Activated T-cell treated with anti-CD3 and anti-CD28 coated beads, Interleukin-2, amount 50 U/mL, for 24 hours (primary cell): ENCODE measurements at regions not wholly inside any gene's neighbourhood (a gene's known extent, or its start where the extent isn't known, plus 50 kb on each side); places are given as distances from the start of the nearest gene placed in this dataset.
"Not testable (repeated sequence)": the region's sequence is repeated elsewhere in the genome, so short reads cannot be mapped to it uniquely, and the experiment has no call there.

Source experiments
- DNase-seq: peaks from one replicate; pipeline ENCODE4 v3.0.0-alpha.2; 2020
- H3K27ac Mint-ChIP-seq: 2 replicates; pipeline ENCODE4 v1.8.0; 2020; ENCODE audit warnings: mild to moderate bottlenecking, mixed read lengths
- H3K27me3 Mint-ChIP-seq: 2 replicates; pipeline ENCODE4 v1.8.0; 2020; ENCODE audit warnings: mixed read lengths
- H3K36me3 Mint-ChIP-seq: 2 replicates; pipeline ENCODE4 v1.8.0; 2020; ENCODE audit warnings: low read depth, mixed read lengths
- H3K4me1 Mint-ChIP-seq: 2 replicates; pipeline ENCODE4 v1.8.0; 2020; ENCODE audit warnings: low read depth, mixed read lengths
- H3K4me3 Mint-ChIP-seq: 2 replicates; pipeline ENCODE4 v1.8.0; 2020; ENCODE audit warnings: mild to moderate bottlenecking, moderate library complexity, mixed read lengths
- H3K9me3 Mint-ChIP-seq: 2 replicates; pipeline ENCODE4 v1.8.0; 2020; ENCODE audit warnings: mixed read lengths

DNA sequence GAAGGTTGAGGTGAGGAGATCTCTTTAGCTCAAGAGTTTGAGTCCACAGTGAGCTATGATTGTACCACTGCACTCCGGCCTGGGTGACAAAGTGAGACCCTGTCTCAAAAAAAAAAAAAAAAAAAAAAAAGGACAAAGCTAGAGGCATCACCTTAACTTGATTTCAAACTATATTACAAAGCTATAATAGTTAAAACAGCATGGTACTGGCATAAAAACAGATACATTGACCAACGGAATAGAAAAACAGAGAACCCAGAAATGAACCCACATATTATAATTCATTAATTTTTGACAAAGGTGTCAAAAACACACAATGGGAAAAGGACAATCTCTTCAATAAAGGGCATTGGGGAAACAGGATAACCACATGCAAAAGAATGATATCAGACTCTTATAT is 50.8 kb upstream of the MBOAT1 start:
- H3K4me1 Mint-ChIP-seq, result peaks cover 7% of the 10 kb centered on the region
- H3K27ac Mint-ChIP-seq, result no peak overlapping the region
- no peaks in the 10 kb centered on the region for H3K9me3 Mint-ChIP-seq
- H3K36me3 Mint-ChIP-seq, result no peaks in the 10 kb centered on the region
- H3K27me3 Mint-ChIP-seq, result peaks cover 8% of the 10 kb centered on the region
- no peak for DNase-seq
- H3K4me3 Mint-ChIP-seq, result no peak overlapping the region

DNA sequence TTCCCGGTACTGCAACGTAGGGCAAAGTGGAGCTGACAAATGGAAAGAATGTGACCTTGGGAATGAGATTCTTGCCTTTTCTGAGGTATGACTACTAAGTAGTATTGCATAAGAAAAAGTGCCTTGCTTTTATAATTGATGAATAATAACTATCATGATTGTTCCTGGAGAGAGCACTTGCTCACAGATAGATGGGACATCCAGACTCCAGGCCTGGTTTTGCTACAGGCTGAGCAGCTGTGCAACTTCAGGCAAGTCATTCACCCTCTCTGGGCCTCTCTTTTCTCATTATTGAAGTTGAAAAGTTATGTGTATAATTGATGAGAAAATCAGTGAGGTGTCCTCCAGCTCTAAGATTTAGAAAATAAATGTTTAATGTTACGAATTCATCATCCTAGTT is 53.6 kb upstream of the MBOAT1 start:
- H3K36me3 Mint-ChIP-seq, result no peaks in the 10 kb centered on the region

DNA sequence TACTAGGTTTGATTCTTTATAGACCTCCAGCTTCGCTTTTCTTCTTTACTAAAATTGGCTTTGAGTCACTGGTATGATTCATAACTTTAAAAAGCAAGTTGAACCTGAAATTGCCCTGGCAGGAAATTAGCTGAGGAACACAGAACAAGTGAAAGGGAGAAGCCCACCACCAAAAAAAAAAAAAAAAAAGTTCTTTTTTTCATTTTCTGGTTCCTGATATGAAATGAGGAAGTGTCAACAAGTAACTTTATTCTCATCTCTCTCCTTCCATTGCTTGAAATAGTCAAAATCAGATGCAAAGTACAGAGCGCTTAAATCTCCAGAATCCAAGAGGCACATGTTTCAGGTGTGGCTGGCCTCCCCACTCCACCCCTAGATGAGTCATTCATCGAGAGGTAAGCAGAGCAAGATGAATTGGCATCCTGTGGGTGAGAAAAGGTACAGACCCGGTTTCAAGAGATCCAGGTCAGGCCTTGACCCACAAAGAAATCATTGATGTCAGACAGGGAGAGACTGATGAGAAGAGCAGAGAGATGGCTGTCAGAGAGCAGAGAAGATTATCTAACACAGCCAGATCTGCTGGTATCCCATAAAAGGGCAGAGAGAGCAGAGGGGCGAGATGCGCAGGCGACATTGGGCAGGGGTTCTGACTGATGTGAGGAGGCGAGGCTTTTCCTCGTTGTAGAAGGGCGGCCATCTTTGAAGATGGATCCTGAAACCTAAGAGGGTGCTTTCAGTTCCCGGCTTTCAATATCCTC is 54.8 kb upstream of the MBOAT1 start:
- Mint-ChIP-seq H3K27ac (peak overlapping the region; percentile 48), H3K36me3 (no peaks in the 10 kb centered on the region), H3K4me1 (peaks cover 7% of the 10 kb centered on the region), H3K27me3 (peaks cover 3% of the 10 kb centered on the region), H3K9me3 (no peaks in the 10 kb centered on the region), H3K4me3 (no peak overlapping the region)
- DNase-seq, result no peak

More for the DNA sequence above, 53.6 kb upstream of the MBOAT1 start:
- Mint-ChIP-seq H3K9me3 (no peaks in the 10 kb centered on the region), H3K4me1 (peaks cover 7% of the 10 kb centered on the region), H3K27ac (no peak overlapping the region), H3K27me3 (peaks cover 3% of the 10 kb centered on the region), H3K4me3 (no peak overlapping the region)
- no peak for DNase-seq

DNA sequence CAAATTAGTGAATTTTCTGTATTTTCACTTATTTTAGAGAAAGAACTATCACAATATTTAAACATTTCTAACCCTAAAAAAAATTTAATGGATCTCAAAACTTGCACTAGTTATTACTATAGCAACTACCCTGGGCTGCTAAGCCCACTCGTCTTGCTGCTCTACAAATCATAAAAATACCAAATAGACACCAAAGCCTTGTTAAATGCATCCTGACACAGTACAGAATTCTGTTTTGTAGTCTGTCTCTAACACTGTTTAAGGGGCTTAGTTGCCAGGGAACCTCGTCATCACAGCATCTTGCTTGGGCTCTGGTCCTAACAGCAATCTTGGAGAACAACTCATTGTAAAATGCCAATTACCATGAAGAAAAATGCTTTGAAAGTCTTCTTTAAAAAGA is 56.9 kb upstream of the MBOAT1 start:
- no peak for DNase-seq
- Mint-ChIP-seq H3K36me3 (no peaks in the 10 kb centered on the region), H3K4me3 (no peak overlapping the region), H3K27ac (no peak overlapping the region), H3K9me3 (no peaks in the 10 kb centered on the region), H3K4me1 (peaks cover 7% of the 10 kb centered on the region), H3K27me3 (peaks cover 3% of the 10 kb centered on the region)

DNA sequence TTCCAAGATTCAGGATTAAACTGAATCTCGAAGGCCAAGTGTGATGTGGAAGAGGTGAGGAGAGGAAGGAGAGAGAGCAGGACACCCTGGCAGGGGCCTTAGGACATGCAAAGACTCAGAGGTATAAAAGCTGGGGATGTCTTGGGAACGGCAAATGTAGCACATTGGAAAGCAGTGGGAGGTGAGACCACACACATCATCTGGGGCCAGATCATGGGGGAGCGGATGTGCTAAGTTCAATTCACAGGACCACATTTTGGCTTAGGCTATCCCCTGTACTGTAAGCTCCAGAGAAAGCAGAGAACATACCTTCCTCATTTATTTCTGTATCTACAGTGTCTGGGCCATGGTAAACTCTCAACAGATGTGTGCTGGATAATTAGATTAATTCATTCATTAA is 59.5 kb upstream of the MBOAT1 start:
- no peak for DNase-seq
- H3K27ac Mint-ChIP-seq, result no peak overlapping the region
- H3K27me3 Mint-ChIP-seq, result peaks cover 7% of the 10 kb centered on the region
- peaks cover 7% of the 10 kb centered on the region for H3K4me1 Mint-ChIP-seq
- no peaks in the 10 kb centered on the region for H3K36me3 Mint-ChIP-seq
- no peak overlapping the region for H3K4me3 Mint-ChIP-seq
- H3K9me3 Mint-ChIP-seq, result peaks cover 3% of the 10 kb centered on the region

DNA sequence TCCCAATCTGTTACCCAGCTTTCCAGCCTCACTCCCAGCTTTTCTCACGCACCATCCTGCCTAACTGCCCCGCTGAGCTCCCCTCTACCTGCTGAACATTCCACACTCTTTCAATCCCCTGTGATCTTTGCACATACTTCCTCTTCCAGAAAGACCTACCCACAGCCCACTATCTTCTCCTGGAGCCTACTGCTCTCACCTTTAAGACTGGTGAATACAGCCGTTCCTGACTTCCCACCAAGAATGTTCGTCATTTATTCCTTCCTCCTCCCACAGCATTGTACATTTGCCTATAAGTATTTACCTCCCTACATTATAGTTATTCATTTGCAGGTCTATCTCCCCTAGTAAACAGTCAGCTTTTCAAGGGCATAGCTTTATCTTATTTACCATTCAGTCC is 61.9 kb upstream of the MBOAT1 start:
- Mint-ChIP-seq H3K4me1 (no peaks in the 10 kb centered on the region), H3K9me3 (peaks cover 3% of the 10 kb centered on the region), H3K4me3 (no peak overlapping the region), H3K36me3 (no peaks in the 10 kb centered on the region), H3K27ac (no peak overlapping the region), H3K27me3 (peaks cover 23% of the 10 kb centered on the region)
- no peak for DNase-seq

DNA sequence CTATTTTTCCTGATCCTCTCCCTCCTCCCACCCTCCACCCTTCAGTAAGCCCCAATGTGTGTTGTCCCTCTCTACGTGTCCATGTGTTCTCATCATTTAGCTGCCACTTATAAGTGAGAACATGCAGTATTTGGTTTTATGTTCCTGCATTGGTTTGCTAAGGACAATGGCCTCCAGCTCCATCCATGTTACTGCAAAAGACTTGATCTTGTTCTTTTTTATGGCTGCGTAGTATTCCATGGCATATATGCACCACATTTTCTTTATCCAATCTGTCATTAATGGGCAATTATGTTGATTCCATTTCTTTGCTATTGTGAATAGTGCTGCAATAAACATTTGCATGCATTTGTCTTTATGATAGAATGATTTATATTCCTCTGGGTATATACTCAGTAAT is 63.6 kb upstream of the MBOAT1 start:
- not testable (repeated sequence) for H3K36me3 Mint-ChIP-seq, H3K9me3 Mint-ChIP-seq, H3K4me3 Mint-ChIP-seq, H3K4me1 Mint-ChIP-seq, H3K27ac Mint-ChIP-seq, DNase-seq
- H3K27me3 Mint-ChIP-seq, result peaks cover 38% of the 10 kb centered on the region

DNA sequence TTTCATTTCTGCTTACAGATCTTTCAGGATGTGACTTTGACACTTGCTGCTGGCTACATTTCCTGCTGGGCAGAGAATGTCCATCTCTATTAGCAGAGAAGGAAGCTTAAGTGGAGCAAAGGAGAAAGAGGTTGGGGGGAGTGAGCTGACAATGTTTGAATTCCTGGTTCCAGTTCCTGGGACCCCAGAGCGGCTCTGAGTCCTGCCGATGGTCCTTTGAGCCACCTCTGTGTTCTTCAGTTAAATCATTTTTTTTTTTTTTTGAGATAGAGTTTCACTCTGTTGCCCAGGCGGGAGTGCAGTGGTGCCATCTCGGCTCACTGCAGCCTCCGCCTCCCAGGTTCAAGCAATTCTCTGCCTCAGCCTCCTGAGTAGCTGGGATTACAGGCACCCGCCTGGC is 65.5 kb upstream of the MBOAT1 start:
- H3K4me1 Mint-ChIP-seq, DNase-seq: not testable (repeated sequence)

DNA sequence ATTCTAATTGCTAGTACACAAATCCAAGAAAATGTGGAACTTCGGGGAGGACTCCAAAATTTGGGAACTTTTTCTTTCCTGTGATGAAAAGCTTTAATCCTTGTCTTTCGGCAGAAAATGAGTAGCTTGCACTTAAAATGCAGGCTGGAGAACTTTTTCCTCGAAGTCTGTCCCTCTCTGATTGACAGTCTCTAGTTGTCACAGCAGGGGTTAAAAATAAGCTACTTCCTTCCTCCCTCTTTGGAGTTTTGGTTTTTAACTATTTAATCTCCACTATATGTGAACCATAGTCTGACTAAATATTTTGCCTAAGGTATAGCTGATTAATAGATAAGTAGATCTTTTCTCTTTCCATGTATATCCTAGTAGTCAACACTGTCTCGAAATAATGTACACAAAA is 66.8 kb upstream of the MBOAT1 start:
- peaks cover 50% of the 10 kb centered on the region for H3K27me3 Mint-ChIP-seq
- no peak overlapping the region for H3K27ac Mint-ChIP-seq
- no peak overlapping the region for H3K4me3 Mint-ChIP-seq
- DNase-seq, result no peak
- H3K4me1 Mint-ChIP-seq, result no peaks in the 10 kb centered on the region
- H3K36me3 Mint-ChIP-seq, result no peaks in the 10 kb centered on the region
- peaks cover 6% of the 10 kb centered on the region for H3K9me3 Mint-ChIP-seq

More for the DNA sequence above, 65.5 kb upstream of the MBOAT1 start:
- H3K27me3 Mint-ChIP-seq, result peaks cover 39% of the 10 kb centered on the region
- not testable (repeated sequence) for H3K4me3 Mint-ChIP-seq, H3K27ac Mint-ChIP-seq, H3K36me3 Mint-ChIP-seq, H3K9me3 Mint-ChIP-seq

DNA sequence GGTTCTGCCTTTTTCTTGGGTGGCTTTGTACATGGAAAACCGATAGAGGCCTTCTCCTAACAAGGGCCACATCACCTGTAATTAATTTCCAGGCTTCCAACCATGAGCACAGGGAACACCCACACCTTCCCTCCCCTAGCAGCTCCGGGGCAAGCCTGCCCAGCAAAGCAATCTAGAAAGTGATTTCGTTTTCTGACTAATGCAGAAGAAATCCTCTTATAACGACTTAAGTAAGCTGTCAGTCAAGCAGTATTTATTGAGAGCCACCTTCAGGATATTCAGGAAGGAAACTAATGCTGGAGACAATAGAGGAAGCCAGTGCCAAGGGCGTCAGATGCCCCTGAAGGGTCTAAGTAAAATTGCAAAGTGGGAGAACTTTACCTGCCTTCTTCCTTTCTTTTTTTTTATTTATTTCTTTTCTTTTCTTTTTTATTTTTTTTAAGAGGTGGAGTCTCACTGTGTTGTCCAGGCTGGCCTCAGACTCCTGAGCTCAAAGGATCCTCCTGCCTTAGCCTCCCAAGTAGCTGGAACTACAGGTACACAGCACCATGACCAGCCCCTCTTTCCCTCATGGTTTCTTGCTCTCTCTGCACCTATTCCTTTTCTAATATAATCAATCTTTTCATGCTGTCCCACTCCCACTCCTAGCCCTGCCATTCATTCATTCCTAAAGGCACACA is 67.5 kb upstream of the MBOAT1 start:
- no peak overlapping the region for H3K27ac Mint-ChIP-seq
- DNase-seq, result no peak
- H3K36me3 Mint-ChIP-seq, result no peaks in the 10 kb centered on the region
- H3K4me1 Mint-ChIP-seq, result no peaks in the 10 kb centered on the region
- H3K9me3 Mint-ChIP-seq, result peaks cover 6% of the 10 kb centered on the region
- peaks cover 53% of the 10 kb centered on the region for H3K27me3 Mint-ChIP-seq
- H3K4me3 Mint-ChIP-seq, result no peak overlapping the region

DNA sequence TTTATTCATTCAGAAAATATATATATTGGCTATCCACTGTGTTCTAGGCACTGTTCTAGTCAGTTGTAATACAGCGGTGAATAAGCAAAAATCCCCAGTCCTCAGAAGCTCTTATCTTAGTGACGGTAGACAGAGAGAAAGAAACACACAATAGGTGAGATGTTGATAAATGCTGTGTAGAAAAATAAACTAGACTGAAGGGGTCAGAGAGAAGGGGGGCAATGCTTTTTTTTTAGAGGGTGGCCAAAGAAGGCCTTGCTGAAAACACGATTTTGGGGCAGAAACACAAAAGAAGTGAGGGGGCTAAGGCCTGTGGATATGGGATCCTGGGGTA is 68.0 kb upstream of the MBOAT1 start:
- no peak overlapping the region for H3K4me3 Mint-ChIP-seq
- H3K27me3 Mint-ChIP-seq, result peaks cover 53% of the 10 kb centered on the region
- no peaks in the 10 kb centered on the region for H3K4me1 Mint-ChIP-seq

DNA sequence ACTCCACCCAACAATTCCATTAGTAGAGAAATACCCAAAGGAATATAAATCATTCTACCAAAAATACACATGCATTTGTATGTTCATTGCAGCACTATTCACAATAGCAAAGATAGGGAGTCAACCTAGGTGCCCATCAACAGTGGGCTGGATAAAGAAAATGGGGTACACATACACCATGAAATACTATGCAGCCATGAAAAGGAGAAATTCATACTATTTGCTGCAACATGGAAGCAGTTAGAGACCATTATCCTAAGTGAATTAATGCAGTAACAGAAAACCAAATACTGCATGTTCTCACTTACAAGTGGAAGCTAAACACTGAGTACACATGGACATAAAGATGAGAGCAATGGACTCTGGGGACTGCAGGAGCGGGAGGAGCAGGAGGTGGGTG is 72.4 kb upstream of the MBOAT1 start:
- H3K27ac Mint-ChIP-seq, result no peak overlapping the region
- H3K9me3 Mint-ChIP-seq, result peaks cover 3% of the 10 kb centered on the region
- H3K4me3 Mint-ChIP-seq, result no peak overlapping the region
- no peaks in the 10 kb centered on the region for H3K36me3 Mint-ChIP-seq
- no peak for DNase-seq
- H3K4me1 Mint-ChIP-seq, result peaks cover 2% of the 10 kb centered on the region
- peaks cover 28% of the 10 kb centered on the region for H3K27me3 Mint-ChIP-seq

More for the DNA sequence above, 68.0 kb upstream of the MBOAT1 start:
- no peak overlapping the region for H3K27ac Mint-ChIP-seq
- H3K9me3 Mint-ChIP-seq, result peaks cover 6% of the 10 kb centered on the region
- no peak for DNase-seq
- H3K36me3 Mint-ChIP-seq, result no peaks in the 10 kb centered on the region

DNA sequence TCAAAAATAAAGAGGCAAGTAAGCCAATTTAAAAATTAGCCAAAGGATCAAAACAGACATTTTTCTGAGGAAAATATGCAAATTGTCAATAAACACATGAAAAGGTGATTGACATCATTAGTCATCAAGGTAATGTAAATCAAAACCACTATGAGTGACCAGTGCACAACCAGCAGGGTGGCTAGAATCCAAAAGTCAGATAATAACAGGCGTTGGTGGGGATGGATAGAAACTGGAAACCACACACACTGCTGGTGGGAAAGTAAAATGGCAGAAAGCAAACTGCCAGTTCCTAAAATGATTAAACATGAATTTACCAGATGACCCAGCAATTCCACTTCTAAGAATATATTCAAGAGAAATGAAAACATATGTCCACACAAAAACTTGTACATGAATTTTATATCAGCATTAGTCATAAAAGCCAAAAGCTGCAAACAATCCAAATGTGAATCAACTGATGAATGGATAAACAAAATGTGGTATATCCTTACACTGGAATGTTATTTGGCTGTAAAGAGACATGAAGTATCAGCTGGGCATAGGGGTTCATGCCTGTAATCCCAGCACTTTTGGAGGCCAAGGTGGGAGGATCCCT is 74.8 kb upstream of the MBOAT1 start:
- no peaks in the 10 kb centered on the region for H3K36me3 Mint-ChIP-seq
- DNase-seq, result no peak
- peaks cover 18% of the 10 kb centered on the region for H3K27me3 Mint-ChIP-seq

DNA sequence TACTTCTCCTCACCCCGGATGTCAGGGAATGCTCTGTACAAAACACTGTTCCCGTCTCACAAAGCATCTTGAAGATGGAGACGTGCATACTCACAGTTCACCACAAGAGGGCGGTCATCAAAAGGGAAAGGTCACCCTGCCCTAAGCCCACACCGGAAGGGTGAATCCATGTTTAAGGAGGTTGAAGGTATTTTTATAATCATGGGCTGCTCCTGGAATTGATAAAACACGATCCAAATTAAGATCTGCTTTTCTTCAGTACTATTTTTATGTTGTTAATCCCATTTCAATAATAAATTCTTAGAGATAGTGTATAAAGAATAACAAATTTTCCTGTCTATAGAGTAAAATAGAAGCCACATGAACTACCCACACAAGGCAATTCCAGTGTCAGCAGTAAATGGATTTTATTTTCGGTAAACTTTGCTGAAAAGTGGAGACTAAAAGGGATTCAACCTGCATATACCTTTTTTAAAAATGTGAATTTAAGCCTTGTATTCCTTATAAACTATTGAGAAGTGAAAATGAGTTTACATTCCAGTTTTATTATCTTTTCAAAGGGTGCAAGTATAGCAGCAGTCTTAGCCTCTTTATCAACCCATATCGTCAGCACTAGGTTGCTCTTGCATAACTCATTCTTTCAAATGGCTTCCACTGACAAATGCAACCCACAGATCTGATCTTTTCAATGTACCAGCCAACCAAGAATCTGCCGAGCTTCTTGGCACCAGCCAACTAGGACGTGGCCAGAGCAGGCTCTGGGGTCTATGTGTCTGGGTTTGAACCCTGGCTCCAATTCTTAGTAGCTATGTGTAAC is 79.7 kb upstream of the MBOAT1 start:
- peak; percentile 75 for DNase-seq
- peak overlapping the region; percentile 37 for H3K4me3 Mint-ChIP-seq

More for the DNA sequence above, 74.8 kb upstream of the MBOAT1 start:
- Mint-ChIP-seq H3K27ac (no peak overlapping the region), H3K9me3 (peaks cover 3% of the 10 kb centered on the region), H3K4me3 (no peak overlapping the region), H3K4me1 (peaks cover 9% of the 10 kb centered on the region)

More for the DNA sequence above, 79.7 kb upstream of the MBOAT1 start:
- H3K27me3 Mint-ChIP-seq, result no peaks in the 10 kb centered on the region
- H3K36me3 Mint-ChIP-seq, result no peaks in the 10 kb centered on the region
- H3K9me3 Mint-ChIP-seq, result no peaks in the 10 kb centered on the region
- peaks cover 18% of the 10 kb centered on the region for H3K4me1 Mint-ChIP-seq
- H3K27ac Mint-ChIP-seq, result no peak overlapping the region
